ENCODE measurements at regions not wholly inside any gene's neighbourhood (a gene's known extent, or its start where the extent isn't known, plus 50 kb on each side); places are given as distances from the start of the nearest gene placed in this dataset.
"Not testable (repeated sequence)": the region's sequence is repeated elsewhere in the genome, so short reads cannot be mapped to it uniquely, and the experiment has no call there.

GRCh38 chr7:152589821-152590220, 86.1 kb downstream of the XRCC2 start:
- TF ChIP-seq CTCF, POLR2A (IDR thresholded peaks at IDR 0.05): not testable (repeated sequence)

Data from body of pancreas (tissue), 4 donors.